HG02852 (cell line): ENCODE measurements at regions not wholly inside any gene's neighbourhood (a gene's known extent, or its start where the extent isn't known, plus 50 kb on each side); places are given as distances from the start of the nearest gene placed in this dataset.

Experiments used
- ATAC-seq: cut with Tn5 transposase; IDR thresholded peaks from one replicate; pipeline ENCODE4 v1.9.1; 2021; ENCODE audit warnings: mild to moderate bottlenecking, moderate library complexity; ENCODE audit not compliant: unreplicated experiment

DNA sequence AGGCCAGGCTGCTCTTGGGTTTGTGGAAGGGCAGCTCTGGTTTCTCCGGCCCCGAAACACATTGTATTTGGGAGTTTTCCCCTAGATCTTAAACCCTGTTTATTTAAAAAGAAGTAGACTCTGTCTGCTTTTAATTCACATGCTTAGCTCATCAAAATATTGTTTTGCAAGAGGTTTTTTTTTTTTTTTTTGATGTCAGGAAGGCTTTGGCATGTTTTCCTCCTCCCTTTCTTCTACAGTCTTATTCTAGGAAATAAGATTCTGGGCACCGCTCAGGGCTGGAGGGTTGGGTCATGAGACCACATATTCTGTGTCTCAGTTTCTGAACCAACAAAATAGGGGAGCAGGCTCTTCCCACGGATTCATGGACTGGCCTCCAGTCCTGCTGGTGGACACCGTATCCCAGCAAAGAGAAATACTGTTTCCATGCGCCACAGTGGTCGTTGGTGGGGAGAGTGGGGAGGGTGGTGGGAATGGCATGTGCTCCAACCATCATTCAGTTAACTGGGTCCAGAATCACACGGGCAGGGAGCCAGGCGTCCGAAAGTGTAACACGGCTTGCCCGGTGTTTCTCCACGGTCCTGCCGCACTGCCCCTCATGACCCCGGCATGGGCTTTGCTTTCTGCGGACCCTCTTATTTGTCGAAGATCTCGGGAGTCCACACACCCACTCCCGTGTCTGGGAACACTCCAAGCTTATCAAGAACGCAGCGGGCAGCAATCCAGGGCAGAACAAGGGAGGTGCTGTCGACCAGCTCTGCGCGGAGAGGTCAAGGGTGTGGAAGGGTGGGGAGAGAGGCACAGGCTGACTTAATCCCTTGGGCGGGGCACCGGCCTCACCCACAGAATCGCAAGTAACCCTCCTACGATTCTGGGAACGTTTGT lies 176.7 kb downstream of the GLI2 start:
- ATAC-seq = no peak

GRCh38 chr2:120913972-120914838 lies 178.5 kb downstream of the GLI2 start:
- no peak for ATAC-seq

DNA sequence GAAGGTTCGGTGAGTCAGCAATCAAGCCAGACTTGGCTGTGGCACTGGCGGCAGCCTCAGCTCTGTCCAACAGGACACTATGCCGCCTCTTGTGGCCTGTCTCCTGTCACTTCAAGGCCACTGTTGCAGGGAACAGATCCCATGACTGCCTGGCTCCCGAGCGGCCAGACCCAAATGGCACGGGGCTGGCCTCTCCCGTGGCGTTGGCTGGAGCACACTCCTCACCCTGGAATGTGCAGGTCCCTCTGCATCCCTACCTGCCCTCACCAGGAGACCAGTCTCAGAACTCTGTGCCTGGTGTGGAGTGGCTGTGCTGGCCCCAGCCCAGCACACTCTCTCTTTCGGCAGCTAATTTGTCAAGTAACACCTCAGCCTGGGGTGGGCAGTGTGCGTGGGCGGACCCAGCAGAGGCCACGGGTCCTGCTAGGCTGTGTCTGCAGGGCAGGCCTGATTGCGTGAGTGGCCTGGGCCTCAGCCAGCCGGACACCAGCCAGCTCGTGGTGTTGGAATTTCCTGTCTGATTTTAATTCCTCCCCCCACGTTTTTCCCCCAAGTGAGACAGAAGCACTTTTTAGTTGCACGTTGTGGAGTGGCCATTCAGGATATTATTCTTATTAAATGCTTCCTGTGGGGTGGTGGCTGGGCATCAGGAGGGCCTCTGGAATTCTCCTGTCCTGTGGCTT lies 179.3 kb downstream of the GLI2 start:
- no peak for ATAC-seq

DNA sequence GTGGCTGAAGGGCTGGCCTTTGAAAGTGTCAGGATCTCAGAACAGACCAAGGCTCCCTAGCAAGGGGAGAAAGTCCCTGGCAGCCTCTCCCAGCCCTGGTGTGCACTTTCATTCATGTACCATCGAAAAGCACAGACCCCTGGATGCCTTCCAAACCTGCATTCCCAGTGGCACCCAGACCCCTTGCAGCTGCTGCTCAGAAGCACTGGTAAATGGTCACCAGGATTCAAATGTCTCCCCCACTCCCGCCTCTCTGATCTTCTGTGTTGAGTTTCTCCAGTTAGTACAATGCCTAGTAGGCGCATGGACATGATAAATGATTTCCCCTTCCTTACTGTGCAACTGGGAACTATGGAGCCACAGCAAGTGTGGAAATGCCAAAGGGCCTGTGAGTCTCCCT lies 180.0 kb downstream of the GLI2 start:
- no peak for ATAC-seq

DNA sequence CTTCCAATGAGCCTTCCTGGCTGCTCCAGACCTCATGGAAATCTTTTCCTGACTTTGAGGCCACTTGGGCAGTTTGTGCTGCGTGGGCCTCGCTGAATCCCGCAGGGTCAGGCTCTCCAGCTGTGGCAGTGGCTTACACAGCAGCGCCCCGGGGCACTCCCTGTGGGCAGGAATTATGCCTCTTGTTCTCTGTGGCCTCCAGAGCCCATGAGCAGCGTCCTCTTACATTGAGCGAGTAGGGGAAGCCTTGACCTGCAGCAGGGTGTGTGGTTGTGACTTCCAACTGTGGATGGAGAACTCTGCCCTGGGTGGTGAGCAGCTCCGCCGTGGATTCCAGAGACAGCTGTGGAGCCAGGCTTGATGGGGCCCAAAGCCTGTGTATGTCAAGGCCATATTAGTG lies 180.8 kb downstream of the GLI2 start:
- no peak for ATAC-seq

DNA sequence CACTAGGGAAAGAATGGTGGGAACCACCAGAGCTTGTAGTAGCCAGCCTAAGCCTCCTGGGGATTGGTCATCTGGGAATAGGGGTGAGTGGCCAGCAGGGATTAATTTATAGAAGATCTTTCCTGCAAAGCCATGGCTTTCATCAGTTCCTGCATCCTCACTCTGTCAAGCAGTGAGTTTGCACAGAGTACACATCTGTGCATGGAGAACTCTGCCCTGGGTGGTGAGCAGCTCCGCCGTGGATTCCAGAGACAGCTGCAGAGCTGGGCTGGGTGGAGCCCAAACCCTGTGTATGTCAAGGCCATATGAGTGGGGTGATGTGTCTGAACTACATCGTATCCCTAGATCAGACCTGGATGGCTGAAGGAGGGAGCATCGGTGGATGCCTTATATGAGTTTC lies 182.2 kb downstream of the GLI2 start:
- no peak for ATAC-seq

DNA sequence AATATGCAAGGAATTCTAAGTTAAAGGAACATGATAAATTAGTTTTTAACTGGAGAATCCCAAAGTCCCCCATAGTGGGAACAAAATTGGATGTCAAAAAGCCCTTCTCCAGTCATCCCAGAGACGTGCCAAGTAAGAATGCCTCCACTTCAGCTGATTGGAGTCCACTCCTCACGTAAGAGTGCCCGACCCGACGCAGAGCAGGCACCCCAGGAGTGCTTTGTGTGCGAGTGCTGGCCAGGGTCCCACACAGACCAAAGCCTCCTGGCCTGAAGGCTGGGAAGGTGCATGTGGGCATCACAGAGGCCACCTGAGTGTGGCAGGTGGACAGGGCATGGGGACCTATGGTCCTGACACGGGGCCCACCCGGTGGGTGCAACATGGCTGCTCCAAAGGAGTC lies 183.5 kb downstream of the GLI2 start:
- ATAC-seq = no peak

- ATAC-seq = no peak
These were observed 184.2 kb downstream of the GLI2 start for GRCh38 chr2:120919771-120920453.

- ATAC-seq = no peak
These were observed 184.9 kb downstream of the GLI2 start for GRCh38 chr2:120920454-120921148.

DNA sequence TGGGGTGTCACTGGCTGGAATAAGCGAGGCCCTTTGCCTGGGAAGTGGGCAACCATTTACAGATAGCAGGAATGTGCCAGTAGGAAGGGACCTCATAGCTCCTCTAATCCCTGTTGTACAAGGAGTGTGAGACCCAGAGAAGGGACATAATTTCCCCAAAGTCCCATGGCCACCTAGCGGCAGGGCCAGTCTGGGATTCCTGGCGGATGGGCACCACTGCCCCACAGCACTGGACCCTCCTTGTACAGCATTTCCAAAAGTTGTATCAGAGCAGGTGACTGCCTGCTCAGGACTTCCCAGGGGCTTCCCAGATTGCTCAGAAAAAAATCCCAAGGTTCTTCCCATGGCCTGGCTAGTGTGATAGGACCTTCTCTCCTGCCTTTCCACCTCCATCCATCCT lies 185.8 kb downstream of the GLI2 start:
- ATAC-seq = no peak

DNA sequence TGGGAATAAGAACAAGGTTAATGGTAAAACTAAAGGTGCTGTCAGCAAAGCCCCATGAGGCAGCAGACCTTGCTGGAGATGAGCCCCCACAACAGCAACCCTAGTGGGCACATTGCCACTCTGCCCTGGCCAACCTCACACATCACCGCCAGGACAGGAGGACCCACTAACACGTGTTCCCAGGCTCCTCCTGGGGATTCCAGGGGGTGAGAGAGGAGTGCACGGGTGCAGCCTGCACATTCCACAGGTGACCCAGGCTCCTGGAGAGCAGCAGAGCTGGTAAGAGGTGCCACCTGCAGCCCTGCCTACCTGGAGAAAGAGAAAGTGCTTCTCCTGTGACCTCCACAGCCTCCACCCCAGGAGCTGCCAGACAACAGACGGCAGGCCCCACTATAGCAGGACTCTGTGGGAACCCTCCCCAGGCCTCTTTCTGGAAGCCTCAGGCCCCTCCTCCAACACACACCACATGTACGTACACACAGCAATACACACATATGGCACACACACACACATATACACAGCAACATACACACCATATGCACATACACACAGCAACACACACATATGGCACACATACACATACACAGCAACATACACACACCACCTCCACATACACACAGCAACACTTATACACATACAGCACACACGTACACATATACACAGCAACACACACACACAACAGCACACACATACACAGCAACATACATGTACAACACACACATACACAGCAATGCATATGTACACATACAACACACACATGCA lies 187.1 kb downstream of the GLI2 start:
- ATAC-seq = no peak

DNA sequence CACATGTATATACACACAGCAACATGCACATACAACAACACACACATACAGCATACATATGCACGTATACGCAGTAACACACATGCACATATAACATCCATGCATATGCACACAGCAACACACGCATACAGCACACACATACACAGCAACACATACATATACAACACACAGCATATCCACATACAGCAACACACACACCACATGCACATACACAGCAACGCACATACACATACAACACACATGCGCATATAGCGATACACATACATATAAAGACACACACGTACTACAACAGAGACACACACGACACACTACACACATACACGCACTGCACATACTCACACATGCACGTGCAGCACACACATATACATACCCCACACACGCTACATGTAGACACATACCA lies 187.8 kb downstream of the GLI2 start:
- ATAC-seq = no peak

- ATAC-seq = no peak
These were observed 189.3 kb downstream of the GLI2 start for GRCh38 chr2:120924924-120925323.

- no peak for ATAC-seq
These were observed 191.0 kb downstream of the GLI2 start for GRCh38 chr2:120926463-120927264.

- ATAC-seq = no peak
These were observed 191.6 kb downstream of the GLI2 start for GRCh38 chr2:120927265-120927628.

GRCh38 chr2:120929829-120930228 lies 194.2 kb downstream of the GLI2 start:
- ATAC-seq = no peak

DNA sequence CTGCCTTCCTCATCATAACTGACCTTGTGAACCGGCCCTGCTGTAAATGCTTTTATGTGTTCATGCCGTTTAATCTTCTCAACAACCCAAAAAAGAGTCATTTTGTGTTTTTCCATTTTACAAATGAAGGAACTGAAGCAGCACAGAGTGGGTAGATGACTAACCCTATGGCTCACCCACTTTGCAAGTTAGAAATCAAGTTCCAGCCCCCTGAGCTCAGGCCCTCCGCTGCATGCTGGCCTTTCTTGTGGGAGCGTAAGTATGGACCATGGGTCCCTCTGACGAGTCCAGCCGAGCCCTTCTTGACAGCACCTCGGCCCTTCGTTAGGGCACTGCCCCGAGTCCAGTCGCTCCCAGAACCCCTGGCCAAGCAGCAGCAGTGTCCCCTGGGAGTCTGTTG lies 194.6 kb downstream of the GLI2 start:
- no peak for ATAC-seq

GRCh38 chr2:120930864-120931263 lies 195.2 kb downstream of the GLI2 start:
- ATAC-seq = no peak

DNA sequence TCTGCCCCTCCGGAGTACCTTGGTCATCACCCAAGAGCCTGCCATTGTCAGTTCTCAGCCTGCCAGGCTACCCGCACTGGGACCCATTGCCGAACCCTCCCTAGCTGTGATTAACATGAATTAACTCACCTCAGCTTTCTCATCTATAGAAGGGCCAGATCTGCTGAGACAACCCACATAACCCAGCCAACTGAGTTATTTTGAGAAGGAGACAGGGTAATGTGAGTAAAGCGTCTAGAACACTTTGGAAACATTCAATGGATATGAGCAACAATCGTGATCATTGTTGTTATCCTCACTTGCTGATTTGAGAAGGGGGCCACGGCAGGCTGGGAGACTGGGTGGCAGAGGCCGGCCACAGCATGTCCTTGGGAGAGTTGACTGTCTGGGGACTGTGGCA lies 196.8 kb downstream of the GLI2 start:
- ATAC-seq = no peak
